Fibroblast of skin of left quadriceps (primary cell): ENCODE measurements at regions not wholly inside any gene's neighbourhood (a gene's known extent, or its start where the extent isn't known, plus 50 kb on each side); places are given as distances from the start of the nearest gene placed in this dataset.

Source experiments
- DNase-seq, 2 experiments: peaks; one replicate each; pipeline ENCODE4 v3.0.0-alpha.2; 2013; ENCODE audit warnings: low read depth in 2 of 2

GRCh38 chr12:124726596-124727263 lies 136.9 kb downstream of the SCARB1 start:
- no peak for DNase-seq

GRCh38 chr12:124725597-124726237 lies 137.9 kb downstream of the SCARB1 start:
- no peak for DNase-seq

- no peak for DNase-seq
These were observed 138.6 kb downstream of the SCARB1 start for GRCh38 chr12:124725099-124725498.

GRCh38 chr12:124722878-124723277 lies 140.8 kb downstream of the SCARB1 start:
- DNase-seq: no peak

- DNase-seq: no peak
These were observed 142.0 kb downstream of the SCARB1 start for GRCh38 chr12:124721501-124722162.

GRCh38 chr12:124720681-124721500 lies 142.8 kb downstream of the SCARB1 start:
- peak; percentile 92 to 94 for DNase-seq

- DNase-seq: peak; percentile 70 to 76
These were observed 143.5 kb downstream of the SCARB1 start for GRCh38 chr12:124720004-124720680.

GRCh38 chr12:124719231-124719630 lies 144.4 kb downstream of the SCARB1 start:
- no peak for DNase-seq

- no peak for DNase-seq
These were observed 145.2 kb downstream of the SCARB1 start for GRCh38 chr12:124718458-124718857.

- no peak for DNase-seq
These were observed 145.6 kb downstream of the SCARB1 start for GRCh38 chr12:124718036-124718435.

GRCh38 chr12:124717318-124717717 lies 146.3 kb downstream of the SCARB1 start:
- no peak for DNase-seq

GRCh38 chr12:124716208-124717130 lies 147.2 kb downstream of the SCARB1 start:
- DNase-seq: no peak

- no peak for DNase-seq
These were observed 147.9 kb upstream of the NCOR2 start for GRCh38 chr12:124715121-124715990.

GRCh38 chr12:124713436-124714082 lies 146.1 kb upstream of the NCOR2 start:
- DNase-seq: no peak

- no peak for DNase-seq
These were observed 145.6 kb upstream of the NCOR2 start for GRCh38 chr12:124713041-124713435.

- DNase-seq: no peak
These were observed 143.9 kb upstream of the NCOR2 start for GRCh38 chr12:124711344-124711743.

- DNase-seq: peak in 1 of 2 experiments; percentile 60
These were observed 142.6 kb upstream of the NCOR2 start for GRCh38 chr12:124709722-124710687.

- DNase-seq: no peak
These were observed 139.9 kb upstream of the NCOR2 start for GRCh38 chr12:124707316-124707715.
